HepG2 (cell line): ENCODE measurements at regions not wholly inside any gene's neighbourhood (a gene's known extent, or its start where the extent isn't known, plus 50 kb on each side); places are given as distances from the start of the nearest gene placed in this dataset.
A peak's percentile ranks its signal among the peaks of the same experiment; 100 is the strongest.

ENCODE experiments used
- ADNP ChIP-seq: sonication (generic); formaldehyde crosslinking; IDR thresholded peaks from 2 replicates; pipeline ENCODE4 v1.4.0; 2020; ENCODE audit warnings: missing genetic modification reagents
- CAMTA2 ChIP-seq: sonication (generic); formaldehyde crosslinking; IDR thresholded peaks from 2 replicates; pipeline ENCODE4 v1.4.0; 2020; ENCODE audit warnings: mild to moderate bottlenecking, missing genetic modification reagents, borderline replicate concordance
- EHMT2 ChIP-seq: fragments of 200-600 bp; sonication (generic); IDR thresholded peaks from 2 replicates; pipeline ENCODE4 v1.7.0; 2017; ENCODE audit warnings: antibody characterized with exemption, low read depth, low read length, borderline replicate concordance
- HNRNPL ChIP-seq: fragments of 200-400 bp; formaldehyde crosslinking; IDR thresholded peaks from 2 replicates; pipeline ENCODE4 v1.6.1; 2017; ENCODE audit warnings: mild to moderate bottlenecking, low read depth, low read length
- MAFK ChIP-seq, 2 experiments: IDR thresholded peaks in 1 of 2; conservative IDR thresholded peaks in 1 of 2; 2 replicates each; pipeline ENCODE4 v1.6.1; 2011; ENCODE audit warnings: improper control_type of control experiment in 2 of 2, low read length in 2 of 2
- MIXL1 ChIP-seq: IDR thresholded peaks from 2 replicates; pipeline ENCODE4 v1.6.1; 2016
- MTA1 ChIP-seq: sonication (generic); formaldehyde crosslinking; IDR thresholded peaks from 2 replicates; pipeline ENCODE4 v1.4.0; 2020; ENCODE audit warnings: missing genetic modification reagents, mild to moderate bottlenecking, borderline replicate concordance
- MXD3 ChIP-seq: IDR thresholded peaks from 2 replicates; pipeline ENCODE4 v1.6.1; 2016; ENCODE audit warnings: mild to moderate bottlenecking, missing biosample characterization, missing genetic modification reagents
- PCBP1 ChIP-seq: fragments of 200-400 bp; formaldehyde crosslinking; IDR thresholded peaks from 2 replicates; pipeline ENCODE4 v1.6.1; 2017; ENCODE audit warnings: mild to moderate bottlenecking, low read depth, low read length, borderline replicate concordance
- PRDM15 ChIP-seq: sonication (generic); formaldehyde crosslinking; IDR thresholded peaks from 2 replicates; pipeline ENCODE4 v1.4.0; 2020; ENCODE audit warnings: missing genetic modification reagents
- RORA ChIP-seq: sonication (generic); formaldehyde crosslinking; IDR thresholded peaks from 2 replicates; pipeline ENCODE4 v1.5.0; 2020; ENCODE audit warnings: mild to moderate bottlenecking, missing genetic modification reagents, moderate library complexity
- STAG1 ChIP-seq: sonication (generic); formaldehyde crosslinking; IDR thresholded peaks from 2 replicates; pipeline ENCODE4 v1.4.0; 2020; ENCODE audit warnings: missing genetic modification reagents
- ZBTB4 ChIP-seq: sonication (generic); formaldehyde crosslinking; IDR thresholded peaks from 2 replicates; pipeline ENCODE4 v1.4.0; 2020; ENCODE audit warnings: missing genetic modification reagents, mild to moderate bottlenecking, borderline replicate concordance
- ZBTB7B ChIP-seq: sonication (generic); formaldehyde crosslinking; IDR thresholded peaks from 2 replicates; pipeline ENCODE4 v1.4.0; 2020; ENCODE audit warnings: missing genetic modification reagents
- TF ChIP-seq, protein P1 (sequence below): sonication (generic); formaldehyde crosslinking; IDR thresholded peaks from 2 replicates; pipeline ENCODE4 v1.4.0; 2020; ENCODE audit warnings: missing genetic modification reagents
- TF ChIP-seq, protein P2 (sequence below): IDR thresholded peaks from 2 replicates; pipeline ENCODE4 v1.6.1; 2016; ENCODE audit warnings: missing compliant biosample characterization, missing genetic modification reagents, borderline replicate concordance
- TF ChIP-seq, protein P3 (sequence below): sonication (generic); formaldehyde crosslinking; IDR thresholded peaks from 2 replicates; pipeline ENCODE4 v1.4.0; 2020; ENCODE audit warnings: mild to moderate bottlenecking, missing genetic modification reagents

DNA sequence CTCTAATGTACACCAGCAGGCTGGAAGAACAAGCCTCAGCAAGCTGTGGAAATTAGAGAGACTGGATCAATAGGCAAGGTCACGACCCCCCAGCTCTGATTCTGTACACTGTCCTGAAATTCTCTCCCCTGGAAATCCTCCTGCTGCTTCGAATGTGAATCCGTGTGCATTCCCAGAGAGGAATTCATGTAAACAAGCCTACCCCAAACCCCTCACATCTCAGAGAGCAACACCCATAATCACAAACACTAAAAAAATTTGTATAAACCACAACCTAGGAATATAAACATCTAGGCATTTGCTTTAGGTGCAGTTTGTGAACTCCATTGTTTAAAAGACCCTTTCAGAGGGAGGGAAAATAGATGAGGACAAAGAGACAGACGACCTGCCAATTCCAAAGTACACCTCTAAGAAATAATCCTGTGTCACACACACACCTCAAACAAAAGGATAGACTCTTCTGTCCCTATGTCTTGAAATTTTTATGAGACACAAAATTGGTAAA, 325.2 kb downstream of the WDR72 start (continued):
- TF ChIP-seq ZBTB4 (CRISPR knock-in tag): no peak
- no peak for TF ChIP-seq MAFK (conservative IDR thresholded peaks at IDR 0.05 in 1 of 2, IDR thresholded peaks at IDR 0.05 in 1 of 2; ENCODE audit: low read length in 2 of 2)
- TF ChIP-seq STAG1 (CRISPR knock-in tag): no peak
- TF ChIP-seq, protein P1, sequence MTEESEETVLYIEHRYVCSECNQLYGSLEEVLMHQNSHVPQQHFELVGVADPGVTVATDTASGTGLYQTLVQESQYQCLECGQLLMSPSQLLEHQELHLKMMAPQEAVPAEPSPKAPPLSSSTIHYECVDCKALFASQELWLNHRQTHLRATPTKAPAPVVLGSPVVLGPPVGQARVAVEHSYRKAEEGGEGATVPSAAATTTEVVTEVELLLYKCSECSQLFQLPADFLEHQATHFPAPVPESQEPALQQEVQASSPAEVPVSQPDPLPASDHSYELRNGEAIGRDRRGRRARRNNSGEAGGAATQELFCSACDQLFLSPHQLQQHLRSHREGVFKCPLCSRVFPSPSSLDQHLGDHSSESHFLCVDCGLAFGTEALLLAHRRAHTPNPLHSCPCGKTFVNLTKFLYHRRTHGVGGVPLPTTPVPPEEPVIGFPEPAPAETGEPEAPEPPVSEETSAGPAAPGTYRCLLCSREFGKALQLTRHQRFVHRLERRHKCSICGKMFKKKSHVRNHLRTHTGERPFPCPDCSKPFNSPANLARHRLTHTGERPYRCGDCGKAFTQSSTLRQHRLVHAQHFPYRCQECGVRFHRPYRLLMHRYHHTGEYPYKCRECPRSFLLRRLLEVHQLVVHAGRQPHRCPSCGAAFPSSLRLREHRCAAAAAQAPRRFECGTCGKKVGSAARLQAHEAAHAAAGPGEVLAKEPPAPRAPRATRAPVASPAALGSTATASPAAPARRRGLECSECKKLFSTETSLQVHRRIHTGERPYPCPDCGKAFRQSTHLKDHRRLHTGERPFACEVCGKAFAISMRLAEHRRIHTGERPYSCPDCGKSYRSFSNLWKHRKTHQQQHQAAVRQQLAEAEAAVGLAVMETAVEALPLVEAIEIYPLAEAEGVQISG (CRISPR knock-in tag): 0 out of 2 replicates have a peak, but pooled peaks have one; percentile 35
- TF ChIP-seq MXD3 (CRISPR knock-in tag): no peak
- TF ChIP-seq MTA1: no peak; the same call in 1 of the 2 replicates
- TF ChIP-seq ADNP (CRISPR knock-in tag): no peak
- peak; percentile 86 for TF ChIP-seq ZBTB7B
- no peak for TF ChIP-seq HNRNPL
- TF ChIP-seq, protein P2, sequence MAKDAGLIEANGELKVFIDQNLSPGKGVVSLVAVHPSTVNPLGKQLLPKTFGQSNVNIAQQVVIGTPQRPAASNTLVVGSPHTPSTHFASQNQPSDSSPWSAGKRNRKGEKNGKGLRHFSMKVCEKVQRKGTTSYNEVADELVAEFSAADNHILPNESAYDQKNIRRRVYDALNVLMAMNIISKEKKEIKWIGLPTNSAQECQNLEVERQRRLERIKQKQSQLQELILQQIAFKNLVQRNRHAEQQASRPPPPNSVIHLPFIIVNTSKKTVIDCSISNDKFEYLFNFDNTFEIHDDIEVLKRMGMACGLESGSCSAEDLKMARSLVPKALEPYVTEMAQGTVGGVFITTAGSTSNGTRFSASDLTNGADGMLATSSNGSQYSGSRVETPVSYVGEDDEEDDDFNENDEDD (CRISPR knock-in tag): no peak
- TF ChIP-seq PRDM15 (CRISPR knock-in tag): no peak
- no peak; the same call in 1 of the 2 replicates for TF ChIP-seq EHMT2
- TF ChIP-seq CAMTA2 (CRISPR knock-in tag): no peak
- TF ChIP-seq RORA (CRISPR knock-in tag): no peak
- TF ChIP-seq, protein P3, sequence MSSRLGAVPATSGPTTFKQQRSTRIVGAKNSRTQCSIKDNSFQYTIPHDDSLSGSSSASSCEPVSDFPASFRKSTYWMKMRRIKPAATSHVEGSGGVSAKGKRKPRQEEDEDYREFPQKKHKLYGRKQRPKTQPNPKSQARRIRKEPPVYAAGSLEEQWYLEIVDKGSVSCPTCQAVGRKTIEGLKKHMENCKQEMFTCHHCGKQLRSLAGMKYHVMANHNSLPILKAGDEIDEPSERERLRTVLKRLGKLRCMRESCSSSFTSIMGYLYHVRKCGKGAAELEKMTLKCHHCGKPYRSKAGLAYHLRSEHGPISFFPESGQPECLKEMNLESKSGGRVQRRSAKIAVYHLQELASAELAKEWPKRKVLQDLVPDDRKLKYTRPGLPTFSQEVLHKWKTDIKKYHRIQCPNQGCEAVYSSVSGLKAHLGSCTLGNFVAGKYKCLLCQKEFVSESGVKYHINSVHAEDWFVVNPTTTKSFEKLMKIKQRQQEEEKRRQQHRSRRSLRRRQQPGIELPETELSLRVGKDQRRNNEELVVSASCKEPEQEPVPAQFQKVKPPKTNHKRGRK: no peak
- TF ChIP-seq PCBP1: no peak
- TF ChIP-seq MIXL1 (CRISPR knock-in tag): peak; percentile 57
